SK-N-SH treated with all-trans-retinoic acid at 6 μM for 48 hours (cell line): ENCODE measurements at regions not wholly inside any gene's neighbourhood (a gene's known extent, or its start where the extent isn't known, plus 50 kb on each side); places are given as distances from the start of the nearest gene placed in this dataset.

Experiments used
- ARNTL ChIP-seq: fragments of 450-650 bp; formaldehyde crosslinking; IDR thresholded peaks from 2 replicates; pipeline ENCODE4 v1.5.0; 2020; ENCODE audit warnings: low read depth, mild to moderate bottlenecking, moderate library complexity, borderline replicate concordance
- GLIS3 ChIP-seq: fragments of 250-450 bp; sonication (Bioruptor Pico); IDR thresholded peaks from 2 replicates; pipeline ENCODE4 v1.5.0; 2020; ENCODE audit warnings: mild to moderate bottlenecking, moderate library complexity
- OSR1 ChIP-seq: fragments of 250-450 bp; sonication (Bioruptor Pico); IDR thresholded peaks from 2 replicates; pipeline ENCODE4 v1.8.0; 2022; ENCODE audit warnings: moderate library complexity, mild to moderate bottlenecking, inconsistent platforms
- RARB ChIP-seq: fragments of 250-450 bp; sonication (Bioruptor Pico); IDR thresholded peaks from 2 replicates; pipeline ENCODE4 v1.8.0; 2021; ENCODE audit warnings: mild to moderate bottlenecking, moderate library complexity
- ZC3H10 ChIP-seq: fragments of 250-450 bp; sonication (Bioruptor Pico); IDR thresholded peaks from 2 replicates; pipeline ENCODE4 v1.5.1; 2021; ENCODE audit warnings: mild to moderate bottlenecking, moderate library complexity
- ZFP3 ChIP-seq: fragments of 250-450 bp; sonication (Bioruptor Pico); IDR thresholded peaks from 2 replicates; pipeline ENCODE4 v1.5.0; 2020; ENCODE audit warnings: mild to moderate bottlenecking, moderate library complexity
- ZFP30 ChIP-seq: fragments of 450-650 bp; formaldehyde crosslinking; IDR thresholded peaks from 2 replicates; pipeline ENCODE4 v1.5.0; 2022; ENCODE audit warnings: mild to moderate bottlenecking, moderate library complexity
- TF ChIP-seq, protein P1 (sequence below): fragments of 250-450 bp; sonication (Bioruptor Pico); IDR thresholded peaks from 2 replicates; pipeline ENCODE4 v1.5.1; 2020; ENCODE audit warnings: low read depth, mild to moderate bottlenecking, moderate library complexity
- TF ChIP-seq, protein P2 (sequence below): fragments of 250-450 bp; sonication (Bioruptor Pico); IDR thresholded peaks from 2 replicates; pipeline ENCODE4 v1.5.1; 2021; ENCODE audit warnings: mild to moderate bottlenecking, moderate library complexity

DNA sequence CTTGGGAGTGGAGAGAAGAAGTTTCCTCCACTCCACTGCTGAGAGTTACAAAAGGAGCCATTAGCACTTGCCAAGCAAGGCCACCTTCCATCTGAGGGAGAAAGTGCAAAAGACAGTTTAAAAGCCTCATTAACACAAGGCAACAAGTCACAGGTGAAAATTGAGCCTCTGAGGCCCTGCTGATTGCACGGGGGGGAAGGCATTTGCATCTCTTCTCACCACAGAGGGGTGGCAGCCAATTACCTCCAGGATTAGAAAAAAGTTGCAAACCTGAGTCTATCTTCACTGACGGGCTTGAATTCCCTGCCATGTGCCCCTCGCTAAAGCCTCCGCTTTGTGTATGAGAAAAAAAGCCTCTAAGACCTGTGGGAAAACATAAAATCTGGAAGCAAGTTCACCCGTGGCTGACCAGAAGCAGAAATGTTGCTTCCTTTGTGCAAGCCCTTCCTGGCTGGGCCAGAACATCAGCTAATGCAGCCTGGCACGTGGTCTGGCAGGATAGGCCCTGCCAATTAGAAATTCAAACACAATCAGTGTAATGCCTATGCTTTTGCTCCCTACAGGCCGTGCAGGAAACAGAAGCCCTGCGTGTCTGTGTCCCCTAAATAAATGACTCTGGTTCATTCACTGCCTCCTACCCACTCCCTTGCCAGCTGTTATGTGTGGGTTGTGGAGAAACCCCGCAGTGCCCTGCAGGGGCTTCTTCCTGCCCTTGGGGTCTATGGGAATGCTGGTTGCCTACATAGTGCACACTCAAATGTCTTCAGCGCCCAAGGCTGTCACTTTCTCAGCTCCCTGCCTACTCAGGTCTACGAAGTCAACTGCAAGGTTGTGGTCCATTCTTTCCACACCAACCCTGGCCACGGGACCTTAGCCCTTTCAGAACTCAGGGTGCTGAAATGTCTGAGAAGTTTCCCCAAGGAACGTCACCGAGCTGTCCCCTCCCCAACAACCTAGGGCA lies 150.2 kb downstream of the UQCRFS1 start:
- TF ChIP-seq ZFP30 (CRISPR knock-in tag) (no peak), ARNTL (CRISPR knock-in tag) (no peak), OSR1 (CRISPR knock-in tag) (no peak), GLIS3 (CRISPR knock-in tag) (no peak), ZFP3 (CRISPR knock-in tag) (no peak), ZC3H10 (no peak), RARB (CRISPR knock-in tag) (no peak)
- TF ChIP-seq, protein P1, sequence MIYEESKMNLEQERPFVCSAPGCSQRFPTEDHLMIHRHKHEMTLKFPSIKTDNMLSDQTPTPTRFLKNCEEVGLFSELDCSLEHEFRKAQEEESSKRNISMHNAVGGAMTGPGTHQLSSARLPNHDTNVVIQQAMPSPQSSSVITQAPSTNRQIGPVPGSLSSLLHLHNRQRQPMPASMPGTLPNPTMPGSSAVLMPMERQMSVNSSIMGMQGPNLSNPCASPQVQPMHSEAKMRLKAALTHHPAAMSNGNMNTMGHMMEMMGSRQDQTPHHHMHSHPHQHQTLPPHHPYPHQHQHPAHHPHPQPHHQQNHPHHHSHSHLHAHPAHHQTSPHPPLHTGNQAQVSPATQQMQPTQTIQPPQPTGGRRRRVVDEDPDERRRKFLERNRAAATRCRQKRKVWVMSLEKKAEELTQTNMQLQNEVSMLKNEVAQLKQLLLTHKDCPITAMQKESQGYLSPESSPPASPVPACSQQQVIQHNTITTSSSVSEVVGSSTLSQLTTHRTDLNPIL, result no peak
- TF ChIP-seq, protein P2, sequence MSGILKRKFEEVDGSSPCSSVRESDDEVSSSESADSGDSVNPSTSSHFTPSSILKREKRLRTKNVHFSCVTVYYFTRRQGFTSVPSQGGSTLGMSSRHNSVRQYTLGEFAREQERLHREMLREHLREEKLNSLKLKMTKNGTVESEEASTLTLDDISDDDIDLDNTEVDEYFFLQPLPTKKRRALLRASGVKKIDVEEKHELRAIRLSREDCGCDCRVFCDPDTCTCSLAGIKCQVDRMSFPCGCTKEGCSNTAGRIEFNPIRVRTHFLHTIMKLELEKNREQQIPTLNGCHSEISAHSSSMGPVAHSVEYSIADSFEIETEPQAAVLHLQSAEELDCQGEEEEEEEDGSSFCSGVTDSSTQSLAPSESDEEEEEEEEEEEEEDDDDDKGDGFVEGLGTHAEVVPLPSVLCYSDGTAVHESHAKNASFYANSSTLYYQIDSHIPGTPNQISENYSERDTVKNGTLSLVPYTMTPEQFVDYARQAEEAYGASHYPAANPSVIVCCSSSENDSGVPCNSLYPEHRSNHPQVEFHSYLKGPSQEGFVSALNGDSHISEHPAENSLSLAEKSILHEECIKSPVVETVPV (CRISPR knock-in tag), result no peak
